WTC11 (cell line): ENCODE measurements at regions not wholly inside any gene's neighbourhood (a gene's known extent, or its start where the extent isn't known, plus 50 kb on each side); places are given as distances from the start of the nearest gene placed in this dataset.

ENCODE experiments used
- ATF2 ChIP-seq: sonication (generic); formaldehyde crosslinking; IDR thresholded peaks from 2 replicates; pipeline ENCODE4 v1.8.1; 2022; ENCODE audit warnings: low read depth, missing genetic modification reagents, borderline replicate concordance
- ATF3 ChIP-seq: sonication (generic); formaldehyde crosslinking; conservative IDR thresholded peaks from 2 replicates; pipeline ENCODE4 v1.8.1; 2022; ENCODE audit warnings: mild to moderate bottlenecking, missing genetic modification reagents
- CREM ChIP-seq: sonication (generic); formaldehyde crosslinking; IDR thresholded peaks from 2 replicates; pipeline ENCODE4 v1.8.1; 2022; ENCODE audit warnings: mild to moderate bottlenecking, missing genetic modification reagents, moderate library complexity
- ESRRA ChIP-seq: sonication (generic); formaldehyde crosslinking; IDR thresholded peaks from 2 replicates; pipeline ENCODE4 v1.8.1; 2022; ENCODE audit warnings: mild to moderate bottlenecking, missing genetic modification reagents, borderline replicate concordance
- GRHL2 ChIP-seq: fragments of 250-450 bp; sonication (Bioruptor Pico); IDR thresholded peaks from 2 replicates; pipeline ENCODE4 v1.8.0; 2022; ENCODE audit warnings: mild to moderate bottlenecking, moderate library complexity; ENCODE audit not compliant: insufficient replicate concordance, severe bottlenecking
- HMGXB4 ChIP-seq: sonication (generic); formaldehyde crosslinking; IDR thresholded peaks from 2 replicates; pipeline ENCODE4 v1.8.1; 2023; ENCODE audit warnings: mild to moderate bottlenecking, moderate library complexity, missing genetic modification reagents
- IRF1 ChIP-seq: sonication (generic); formaldehyde crosslinking; IDR thresholded peaks from 2 replicates; pipeline ENCODE4 v1.8.0; 2023; ENCODE audit warnings: missing genetic modification reagents
- IRF2 ChIP-seq: sonication (generic); formaldehyde crosslinking; IDR thresholded peaks from 2 replicates; pipeline ENCODE4 v1.8.0; 2022; ENCODE audit warnings: low read depth, missing genetic modification reagents, borderline replicate concordance
- KAT7 ChIP-seq: sonication (generic); formaldehyde crosslinking; IDR thresholded peaks from 2 replicates; pipeline ENCODE4 v1.8.1; 2023; ENCODE audit warnings: missing genetic modification reagents, mild to moderate bottlenecking, borderline replicate concordance
- MXD4 ChIP-seq: fragments of 250-450 bp; sonication (Bioruptor Pico); IDR thresholded peaks from 2 replicates; pipeline ENCODE4 v1.8.0; 2021; ENCODE audit warnings: mild to moderate bottlenecking, moderate library complexity, borderline replicate concordance
- NFE2L1 ChIP-seq: sonication (generic); formaldehyde crosslinking; IDR thresholded peaks from 2 replicates; pipeline ENCODE4 v1.8.1; 2023; ENCODE audit warnings: missing genetic modification reagents
- SP1 ChIP-seq: sonication (generic); formaldehyde crosslinking; conservative IDR thresholded peaks from 2 replicates; pipeline ENCODE4 v1.8.1; 2022; ENCODE audit warnings: missing genetic modification reagents
- ZNF232 ChIP-seq: sonication (generic); formaldehyde crosslinking; IDR thresholded peaks from 2 replicates; pipeline ENCODE4 v1.8.0; 2022; ENCODE audit warnings: mild to moderate bottlenecking, missing genetic modification reagents
- ZNF396 ChIP-seq: fragments of 250-450 bp; sonication (Bioruptor Pico); IDR thresholded peaks from 2 replicates; pipeline ENCODE4 v1.8.0; 2021; ENCODE audit warnings: mild to moderate bottlenecking, moderate library complexity, borderline replicate concordance
- TF ChIP-seq, protein P1 (sequence below): sonication (generic); formaldehyde crosslinking; IDR thresholded peaks from 2 replicates; pipeline ENCODE4 v1.8.0; 2023; ENCODE audit warnings: mild to moderate bottlenecking, missing genetic modification reagents
- TF ChIP-seq, protein P2 (sequence below): sonication (generic); formaldehyde crosslinking; IDR thresholded peaks from 2 replicates; pipeline ENCODE4 v1.8.0; 2022; ENCODE audit warnings: mild to moderate bottlenecking, missing genetic modification reagents
- TF ChIP-seq, protein P3 (sequence below): sonication (generic); formaldehyde crosslinking; IDR thresholded peaks from 2 replicates; pipeline ENCODE4 v1.8.1; 2023; ENCODE audit warnings: mild to moderate bottlenecking, missing genetic modification reagents, moderate library complexity
- TF ChIP-seq, protein P4 (sequence below): fragments of 250-450 bp; sonication (Bioruptor Pico); IDR thresholded peaks from 2 replicates; pipeline ENCODE4 v1.9.0; 2021; ENCODE audit warnings: mild to moderate bottlenecking, borderline replicate concordance
- TF ChIP-seq, protein P5 (sequence below): fragments of 250-450 bp; sonication (Bioruptor Pico); conservative IDR thresholded peaks from 2 replicates; pipeline ENCODE4 v1.9.0; 2021; ENCODE audit warnings: mild to moderate bottlenecking

DNA sequence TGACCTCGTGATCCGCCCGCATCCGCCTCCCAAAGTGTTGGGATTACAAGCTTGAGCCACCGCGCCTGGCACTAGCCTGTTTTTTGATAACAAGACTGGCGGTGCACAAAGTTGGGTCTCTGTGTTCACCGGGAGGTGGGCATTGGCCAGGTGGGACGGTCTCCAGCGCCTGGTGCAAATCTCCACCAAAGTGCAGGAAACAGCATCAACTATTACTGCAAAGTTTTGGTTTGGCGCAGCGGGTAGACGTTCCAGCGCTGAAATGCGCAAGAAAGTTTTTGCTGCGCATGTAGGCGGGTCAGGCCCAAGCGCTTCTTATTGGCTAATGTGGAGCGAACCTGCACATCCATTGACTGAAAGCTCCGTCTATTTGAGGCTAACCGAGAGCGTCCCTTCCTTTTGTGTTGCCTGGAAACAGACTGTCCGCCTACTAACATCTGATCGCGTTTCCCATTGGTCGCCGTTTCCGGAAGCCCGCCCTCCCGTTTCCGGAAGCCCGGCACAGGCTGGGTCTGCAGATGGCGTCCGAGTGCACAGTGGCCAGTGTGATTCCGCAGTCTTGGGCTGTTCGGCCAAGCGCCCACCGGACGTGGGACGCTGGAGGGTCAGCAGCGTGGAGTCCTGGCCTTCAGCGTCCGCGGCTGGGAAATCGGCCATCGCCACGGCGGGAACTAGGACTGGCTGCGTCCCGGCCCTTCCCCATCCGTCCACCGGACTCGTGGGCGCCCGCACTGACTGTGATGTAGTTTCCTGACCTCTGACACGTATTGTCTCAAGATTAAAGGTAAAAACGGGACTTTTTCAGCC is 53.3 kb upstream of the ZNF527 start (continued):
- TF ChIP-seq HMGXB4 (CRISPR knock-in tag): peak; percentile 59; the same call in 1 of the 2 replicates
- no peak for TF ChIP-seq IRF1 (CRISPR knock-in tag)
- TF ChIP-seq KAT7 (CRISPR knock-in tag): no peak
- TF ChIP-seq, protein P1, sequence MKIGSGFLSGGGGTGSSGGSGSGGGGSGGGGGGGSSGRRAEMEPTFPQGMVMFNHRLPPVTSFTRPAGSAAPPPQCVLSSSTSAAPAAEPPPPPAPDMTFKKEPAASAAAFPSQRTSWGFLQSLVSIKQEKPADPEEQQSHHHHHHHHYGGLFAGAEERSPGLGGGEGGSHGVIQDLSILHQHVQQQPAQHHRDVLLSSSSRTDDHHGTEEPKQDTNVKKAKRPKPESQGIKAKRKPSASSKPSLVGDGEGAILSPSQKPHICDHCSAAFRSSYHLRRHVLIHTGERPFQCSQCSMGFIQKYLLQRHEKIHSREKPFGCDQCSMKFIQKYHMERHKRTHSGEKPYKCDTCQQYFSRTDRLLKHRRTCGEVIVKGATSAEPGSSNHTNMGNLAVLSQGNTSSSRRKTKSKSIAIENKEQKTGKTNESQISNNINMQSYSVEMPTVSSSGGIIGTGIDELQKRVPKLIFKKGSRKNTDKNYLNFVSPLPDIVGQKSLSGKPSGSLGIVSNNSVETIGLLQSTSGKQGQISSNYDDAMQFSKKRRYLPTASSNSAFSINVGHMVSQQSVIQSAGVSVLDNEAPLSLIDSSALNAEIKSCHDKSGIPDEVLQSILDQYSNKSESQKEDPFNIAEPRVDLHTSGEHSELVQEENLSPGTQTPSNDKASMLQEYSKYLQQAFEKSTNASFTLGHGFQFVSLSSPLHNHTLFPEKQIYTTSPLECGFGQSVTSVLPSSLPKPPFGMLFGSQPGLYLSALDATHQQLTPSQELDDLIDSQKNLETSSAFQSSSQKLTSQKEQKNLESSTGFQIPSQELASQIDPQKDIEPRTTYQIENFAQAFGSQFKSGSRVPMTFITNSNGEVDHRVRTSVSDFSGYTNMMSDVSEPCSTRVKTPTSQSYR (CRISPR knock-in tag): no peak
- TF ChIP-seq, protein P2, sequence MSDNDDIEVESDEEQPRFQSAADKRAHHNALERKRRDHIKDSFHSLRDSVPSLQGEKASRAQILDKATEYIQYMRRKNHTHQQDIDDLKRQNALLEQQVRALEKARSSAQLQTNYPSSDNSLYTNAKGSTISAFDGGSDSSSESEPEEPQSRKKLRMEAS: peak; percentile 68
- no peak for TF ChIP-seq CREM
- TF ChIP-seq MXD4 (CRISPR knock-in tag): no peak
- TF ChIP-seq IRF2 (CRISPR knock-in tag): no peak
- no peak for TF ChIP-seq ATF2 (CRISPR knock-in tag)
- 0 out of 2 replicates have a peak, but pooled peaks have one; percentile 36 for TF ChIP-seq ESRRA (CRISPR knock-in tag)
- TF ChIP-seq, protein P3, sequence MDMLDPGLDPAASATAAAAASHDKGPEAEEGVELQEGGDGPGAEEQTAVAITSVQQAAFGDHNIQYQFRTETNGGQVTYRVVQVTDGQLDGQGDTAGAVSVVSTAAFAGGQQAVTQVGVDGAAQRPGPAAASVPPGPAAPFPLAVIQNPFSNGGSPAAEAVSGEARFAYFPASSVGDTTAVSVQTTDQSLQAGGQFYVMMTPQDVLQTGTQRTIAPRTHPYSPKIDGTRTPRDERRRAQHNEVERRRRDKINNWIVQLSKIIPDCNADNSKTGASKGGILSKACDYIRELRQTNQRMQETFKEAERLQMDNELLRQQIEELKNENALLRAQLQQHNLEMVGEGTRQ: 0 out of 2 replicates have a peak, but pooled peaks have one; percentile 4
- TF ChIP-seq ZNF396 (CRISPR knock-in tag): no peak
- TF ChIP-seq SP1 (CRISPR knock-in tag): peak; percentile 50; the same call in 1 of the 2 replicates
- TF ChIP-seq ZNF232 (CRISPR knock-in tag): peak; percentile 25; the same call in 1 of the 2 replicates
- TF ChIP-seq NFE2L1: peak; percentile 76
- TF ChIP-seq, protein P4, sequence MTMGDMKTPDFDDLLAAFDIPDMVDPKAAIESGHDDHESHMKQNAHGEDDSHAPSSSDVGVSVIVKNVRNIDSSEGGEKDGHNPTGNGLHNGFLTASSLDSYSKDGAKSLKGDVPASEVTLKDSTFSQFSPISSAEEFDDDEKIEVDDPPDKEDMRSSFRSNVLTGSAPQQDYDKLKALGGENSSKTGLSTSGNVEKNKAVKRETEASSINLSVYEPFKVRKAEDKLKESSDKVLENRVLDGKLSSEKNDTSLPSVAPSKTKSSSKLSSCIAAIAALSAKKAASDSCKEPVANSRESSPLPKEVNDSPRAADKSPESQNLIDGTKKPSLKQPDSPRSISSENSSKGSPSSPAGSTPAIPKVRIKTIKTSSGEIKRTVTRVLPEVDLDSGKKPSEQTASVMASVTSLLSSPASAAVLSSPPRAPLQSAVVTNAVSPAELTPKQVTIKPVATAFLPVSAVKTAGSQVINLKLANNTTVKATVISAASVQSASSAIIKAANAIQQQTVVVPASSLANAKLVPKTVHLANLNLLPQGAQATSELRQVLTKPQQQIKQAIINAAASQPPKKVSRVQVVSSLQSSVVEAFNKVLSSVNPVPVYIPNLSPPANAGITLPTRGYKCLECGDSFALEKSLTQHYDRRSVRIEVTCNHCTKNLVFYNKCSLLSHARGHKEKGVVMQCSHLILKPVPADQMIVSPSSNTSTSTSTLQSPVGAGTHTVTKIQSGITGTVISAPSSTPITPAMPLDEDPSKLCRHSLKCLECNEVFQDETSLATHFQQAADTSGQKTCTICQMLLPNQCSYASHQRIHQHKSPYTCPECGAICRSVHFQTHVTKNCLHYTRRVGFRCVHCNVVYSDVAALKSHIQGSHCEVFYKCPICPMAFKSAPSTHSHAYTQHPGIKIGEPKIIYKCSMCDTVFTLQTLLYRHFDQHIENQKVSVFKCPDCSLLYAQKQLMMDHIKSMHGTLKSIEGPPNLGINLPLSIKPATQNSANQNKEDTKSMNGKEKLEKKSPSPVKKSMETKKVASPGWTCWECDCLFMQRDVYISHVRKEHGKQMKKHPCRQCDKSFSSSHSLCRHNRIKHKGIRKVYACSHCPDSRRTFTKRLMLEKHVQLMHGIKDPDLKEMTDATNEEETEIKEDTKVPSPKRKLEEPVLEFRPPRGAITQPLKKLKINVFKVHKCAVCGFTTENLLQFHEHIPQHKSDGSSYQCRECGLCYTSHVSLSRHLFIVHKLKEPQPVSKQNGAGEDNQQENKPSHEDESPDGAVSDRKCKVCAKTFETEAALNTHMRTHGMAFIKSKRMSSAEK (CRISPR knock-in tag): no peak
- no peak for TF ChIP-seq ATF3
- TF ChIP-seq, protein P5, sequence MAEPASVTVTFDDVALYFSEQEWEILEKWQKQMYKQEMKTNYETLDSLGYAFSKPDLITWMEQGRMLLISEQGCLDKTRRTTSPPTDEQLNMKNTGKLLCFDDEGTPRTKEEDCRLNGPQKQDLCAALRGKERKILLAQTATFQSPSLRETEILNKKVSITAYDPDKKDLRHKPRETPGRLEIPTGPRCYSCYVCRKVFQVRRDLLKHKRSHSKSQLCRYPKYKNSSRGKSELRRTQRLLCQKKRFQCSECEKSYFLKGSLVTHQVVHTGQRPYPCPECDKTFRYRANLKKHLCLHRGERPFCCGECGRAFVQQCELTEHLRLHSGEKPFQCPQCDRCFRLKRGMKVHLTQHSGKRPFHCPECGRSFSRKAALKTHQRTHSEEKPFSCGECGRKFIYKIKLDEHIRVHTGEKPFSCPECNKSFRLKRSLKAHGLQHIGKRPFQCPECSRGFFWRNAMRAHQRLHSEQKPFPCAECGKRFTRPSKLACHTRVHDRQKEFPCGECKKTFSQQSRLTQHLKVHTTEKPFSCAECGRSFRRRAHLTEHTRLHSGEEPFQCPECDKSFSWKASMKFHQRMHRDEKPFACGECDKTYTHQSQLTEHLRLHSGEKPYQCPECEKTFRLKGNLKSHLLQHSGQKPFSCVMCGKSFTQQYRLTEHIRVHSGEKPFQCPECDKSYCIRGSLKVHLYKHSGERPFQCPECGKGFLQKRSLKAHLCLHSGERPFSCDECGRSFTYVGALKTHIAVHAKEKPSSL: no peak
- TF ChIP-seq GRHL2 (CRISPR knock-in tag): no peak
